HepG2 (cell line): ENCODE measurements at regions not wholly inside any gene's neighbourhood (a gene's known extent, or its start where the extent isn't known, plus 50 kb on each side); places are given as distances from the start of the nearest gene placed in this dataset.

ENCODE experiments used
- ATAC-seq: fragments of 200-7000 bp; cut with Tn5 transposase; 3 replicates; pipeline ENCODE4 v1.9.1; 2020; ENCODE audit warnings: mild to moderate bottlenecking, moderate library complexity
- BruUV-seq: library from RNA; stranded (reverse); fragments of 400-500 nt; replicated peaks from 2 replicates; lab custom pipeline; 2021; lab: Mats Ljungman, UMichigan
- CTCF ChIA-PET: fragments of 300-600 bp; formaldehyde crosslinking; extraction: SDS; loops from one replicate; lab custom pipeline; 2021; ENCODE audit warnings: low total read pairs, inconsistent platforms, low intra/inter-chr PET ratio; lab: Yijun Ruan, JAX
- POLR2A ChIA-PET: fragments of 350-600 bp; sonication (Branson Sonifier 250); formaldehyde crosslinking; loops from one replicate; lab custom pipeline; 2020; ENCODE audit warnings: antibody characterized with exemption, inconsistent platforms; lab: Yijun Ruan, JAX
- DNase-seq: peaks from one replicate; pipeline ENCODE4 v3.0.0-alpha.2; 2015; ENCODE audit warnings: low spot score
- FAIRE-seq: peaks from 3 replicates; lab custom pipeline; 2011; peaks lifted over from hg19 to GRCh38; lab: Jason Lieb, UNC
- H2AFZ ChIP-seq: one replicate; pipeline ENCODE4 v1.6.1; 2011; ENCODE audit warnings: low read length, inconsistent platforms
- H3K27ac ChIP-seq: fragments of 300-600 bp; 3 replicates; pipeline ENCODE4 v1.8.0; 2011; ENCODE audit warnings: mixed run types, mild to moderate bottlenecking, mixed read lengths, low read length, inconsistent platforms; ENCODE audit not compliant: insufficient read depth; ENCODE audit errors: extremely low read length
- H3K27me3 ChIP-seq, 2 experiments: fragments of 200-600 bp in 1 of 2; 2 replicates in 1 of 2; 3 replicates in 1 of 2; pipeline versions ENCODE4 v1.6.0 to v1.8.0; 2011; ENCODE audit warnings: low read length in 2 of 2, mild to moderate bottlenecking in 2 of 2, moderate library complexity in 2 of 2, inconsistent platforms in 1 of 2; ENCODE audit not compliant: insufficient read depth in 2 of 2, control insufficient read depth in 1 of 2
- H3K36me3 ChIP-seq, 2 experiments: fragments of 200-600 bp in 1 of 2; replicated peaks in 1 of 2; 2 replicates in 1 of 2; 3 replicates in 1 of 2; pipeline versions ENCODE4 v1.5.1 to v1.8.0; 2011; ENCODE audit warnings: low read length in 2 of 2, inconsistent platforms in 1 of 2; ENCODE audit not compliant: insufficient read depth in 2 of 2, control insufficient read depth in 1 of 2
- H3K4me1 ChIP-seq: 2 replicates; pipeline ENCODE4 v1.5.1; 2012; ENCODE audit warnings: low read length, inconsistent platforms; ENCODE audit not compliant: insufficient read depth
- H3K4me2 ChIP-seq: 2 replicates; pipeline ENCODE4 v1.6.0; 2011; ENCODE audit warnings: low read depth, low read length, inconsistent platforms
- H3K4me3 ChIP-seq, 3 experiments: fragments of 200-600 bp in 1 of 3; sonication (generic), shearing (Covaris generic) in 1 of 3; replicated peaks in 1 of 3; 2 replicates each; pipeline ENCODE4 v1.5.1; 2011 to 2016; ENCODE audit warnings: low read length in 3 of 3, inconsistent platforms in 2 of 3, low read depth in 2 of 3, mild to moderate bottlenecking in 2 of 3, control low read depth in 1 of 3, mixed read lengths in 1 of 3; ENCODE audit not compliant: insufficient read depth in 1 of 3
- H3K79me2 ChIP-seq: one replicate; pipeline ENCODE4 v1.6.1; 2011; ENCODE audit warnings: low read length, inconsistent platforms; ENCODE audit not compliant: insufficient read depth
- H3K9ac ChIP-seq: 2 replicates; pipeline ENCODE4 v1.6.0; 2011; ENCODE audit warnings: mild to moderate bottlenecking, low read depth, low read length, inconsistent platforms; ENCODE audit not compliant: insufficient read depth
- H3K9me3 ChIP-seq: 2 replicates; pipeline ENCODE4 v1.5.1; 2012; ENCODE audit warnings: mild to moderate bottlenecking, low read length
- H4K20me1 ChIP-seq: 2 replicates; pipeline ENCODE4 v1.6.0; 2011; ENCODE audit warnings: inconsistent platforms, mild to moderate bottlenecking, low read length, moderate library complexity; ENCODE audit not compliant: insufficient read depth
- SKI ChIP-seq: fragments of 450-650 bp; IDR thresholded peaks from one replicate; pipeline ENCODE4 v1.6.1; 2018; ENCODE audit warnings: mild to moderate bottlenecking; ENCODE audit not compliant: partially characterized antibody
- ZNF12 ChIP-seq: sonication (generic); formaldehyde crosslinking; IDR thresholded peaks from 2 replicates; pipeline ENCODE4 v1.5.0; 2020; ENCODE audit warnings: missing genetic modification reagents
- ZNF382 ChIP-seq: sonication (generic); formaldehyde crosslinking; IDR thresholded peaks from 2 replicates; pipeline ENCODE4 v1.5.0; 2020; ENCODE audit warnings: missing genetic modification reagents, mild to moderate bottlenecking, borderline replicate concordance
- WGBS: methylation state at CpG from one replicate; pipeline ENCODE4 v1.1.6; 2017; ENCODE audit warnings: low lambda C conversion rate; 5-methylcytosine and 5-hydroxymethylcytosine counted together
- in situ Hi-C: cut with HindIII; loops from 2 replicates; pipeline ENCODE4 v1.10.0; 2017; ENCODE audit warnings: low pct_unique_long_range_greater_than_20kb; ENCODE audit not compliant: extremely low pct_ligation_motif_present
- intact Hi-C: fragments of 100-400 bp; cut with micrococcal nuclease; formaldehyde crosslinking; loops from one replicate; pipeline ENCODE4 v1.10.0; 2022; ENCODE audit not compliant: unreplicated experiment
- TF ChIP-seq, protein P1 (sequence below): IDR thresholded peaks from 2 replicates; pipeline ENCODE4 v1.6.1; 2012; ENCODE audit warnings: low read depth, low read length, improper control_type of control experiment
- TF ChIP-seq, protein P2 (sequence below): IDR thresholded peaks from 2 replicates; pipeline ENCODE4 v1.6.1; 2016; ENCODE audit warnings: missing biosample characterization, missing genetic modification reagents, low read depth
- TF ChIP-seq, protein P3 (sequence below): sonication (generic); formaldehyde crosslinking; conservative IDR thresholded peaks from 2 replicates; pipeline ENCODE4 v1.8.1; 2023; ENCODE audit warnings: missing genetic modification reagents

DNA sequence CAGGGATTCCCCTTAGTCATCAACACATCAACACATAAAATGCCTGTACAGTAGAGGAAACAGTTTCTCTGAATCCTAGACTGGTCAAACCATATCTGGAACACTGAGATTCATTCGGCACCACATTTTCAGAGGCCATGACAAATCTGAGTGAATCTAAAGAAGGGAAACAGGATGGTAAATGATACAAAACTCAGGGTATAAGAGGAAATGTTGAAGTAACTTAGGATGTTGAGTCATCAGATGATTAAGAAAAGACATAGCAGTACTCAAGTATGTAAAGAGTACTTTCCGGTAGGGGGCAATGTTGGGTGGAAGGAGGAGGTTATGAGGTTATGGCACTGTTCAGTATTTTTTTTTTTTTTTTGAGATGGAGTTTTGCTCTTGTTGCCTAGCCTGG, 358.5 kb upstream of the PMFBP1 start (continued):
- TF ChIP-seq, protein P1, sequence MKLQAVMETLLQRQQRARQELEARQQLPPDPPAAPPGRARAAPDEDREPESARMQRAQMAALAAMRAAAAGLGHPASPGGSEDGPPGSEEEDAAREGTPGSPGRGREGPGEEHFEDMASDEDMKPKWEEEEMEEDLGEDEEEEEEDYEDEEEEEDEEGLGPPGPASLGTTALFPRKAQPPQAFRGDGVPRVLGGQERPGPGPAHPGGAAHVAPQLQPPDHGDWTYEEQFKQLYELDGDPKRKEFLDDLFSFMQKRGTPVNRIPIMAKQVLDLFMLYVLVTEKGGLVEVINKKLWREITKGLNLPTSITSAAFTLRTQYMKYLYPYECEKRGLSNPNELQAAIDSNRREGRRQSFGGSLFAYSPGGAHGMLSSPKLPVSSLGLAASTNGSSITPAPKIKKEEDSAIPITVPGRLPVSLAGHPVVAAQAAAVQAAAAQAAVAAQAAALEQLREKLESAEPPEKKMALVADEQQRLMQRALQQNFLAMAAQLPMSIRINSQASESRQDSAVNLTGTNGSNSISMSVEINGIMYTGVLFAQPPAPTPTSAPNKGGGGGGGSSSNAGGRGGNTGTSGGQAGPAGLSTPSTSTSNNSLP = no peak
- TF ChIP-seq, protein P2, sequence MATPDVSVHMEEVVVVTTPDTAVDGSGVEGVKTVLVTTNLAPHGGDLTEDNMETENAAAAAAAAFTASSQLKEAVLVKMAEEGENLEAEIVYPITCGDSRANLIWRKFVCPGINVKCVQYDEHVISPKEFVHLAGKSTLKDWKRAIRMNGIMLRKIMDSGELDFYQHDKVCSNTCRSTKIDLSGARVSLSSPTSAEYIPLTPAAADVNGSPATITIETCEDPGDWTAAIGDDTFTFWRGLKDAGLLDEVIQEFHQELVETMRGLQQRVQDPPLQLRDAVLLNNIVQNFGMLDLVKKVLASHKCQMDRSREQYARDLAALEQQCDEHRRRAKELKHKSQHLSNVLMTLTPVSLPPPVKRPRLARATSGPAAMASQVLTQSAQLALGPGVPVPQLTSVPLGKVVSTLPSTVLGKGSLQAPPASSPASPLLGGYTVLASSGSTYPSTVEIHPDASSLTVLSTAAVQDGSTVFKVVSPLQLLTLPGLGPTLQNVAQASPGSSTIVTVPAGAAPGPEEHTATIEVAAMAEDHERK (CRISPR knock-in tag) = no peak
- TF ChIP-seq SKI (no peak), ZNF382 (no peak)

DNA sequence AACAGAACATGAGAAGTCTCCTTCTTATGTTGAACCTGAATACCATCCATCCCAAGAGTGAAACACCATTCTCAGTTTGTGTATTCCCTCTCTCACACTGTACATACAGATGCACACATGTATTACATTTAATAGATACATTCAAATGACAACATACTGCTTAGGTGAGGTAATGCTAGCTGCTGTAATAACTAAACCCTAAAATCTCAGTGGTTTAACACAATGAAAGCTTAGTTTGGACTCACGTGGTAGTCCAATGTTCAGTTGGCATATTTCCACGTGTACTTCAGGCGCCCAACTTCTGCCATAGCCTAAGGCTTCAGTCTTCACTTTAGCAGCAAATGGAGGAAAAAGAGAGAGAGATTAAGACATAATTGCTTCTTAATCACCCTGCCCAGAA, 351.1 kb upstream of the PMFBP1 start:
- Histone ChIP-seq H3K27ac (no peak overlapping the region), H3K4me2 (no peak overlapping the region), H3K36me3 (peaks cover 3 to 16% of the 10 kb centered on the region in 2 experiments; a peak in 3 of 5 replicates), H4K20me1 (no peaks in the 10 kb centered on the region), H3K9me3 (peaks cover 19% of the 10 kb centered on the region), H3K9ac (no peak overlapping the region), H2AFZ (no peak overlapping the region), H3K27me3 (no peaks in the 10 kb centered on the region; a peak in 1 of 5 replicates), H3K79me2 (no peaks in the 10 kb centered on the region), H3K4me1 (no peaks in the 10 kb centered on the region), H3K4me3 (no peak overlapping the region)
- no peak for FAIRE-seq
- intact Hi-C loops (no loop called here), in situ Hi-C loops (loop anchor here (25.0 kb wide), 2 partner anchors 314 to 664 kb away; no protein-coding TSS in a partner anchor)
- ChIA-PET POLR2A (no interaction called here), CTCF (no interaction called here)
- WGBS = 87% methylated on average over 3 of the region's 3 CpGs
- no peak for DNase-seq
- no TSS peak for BruUV-seq
- TF ChIP-seq, protein P3, sequence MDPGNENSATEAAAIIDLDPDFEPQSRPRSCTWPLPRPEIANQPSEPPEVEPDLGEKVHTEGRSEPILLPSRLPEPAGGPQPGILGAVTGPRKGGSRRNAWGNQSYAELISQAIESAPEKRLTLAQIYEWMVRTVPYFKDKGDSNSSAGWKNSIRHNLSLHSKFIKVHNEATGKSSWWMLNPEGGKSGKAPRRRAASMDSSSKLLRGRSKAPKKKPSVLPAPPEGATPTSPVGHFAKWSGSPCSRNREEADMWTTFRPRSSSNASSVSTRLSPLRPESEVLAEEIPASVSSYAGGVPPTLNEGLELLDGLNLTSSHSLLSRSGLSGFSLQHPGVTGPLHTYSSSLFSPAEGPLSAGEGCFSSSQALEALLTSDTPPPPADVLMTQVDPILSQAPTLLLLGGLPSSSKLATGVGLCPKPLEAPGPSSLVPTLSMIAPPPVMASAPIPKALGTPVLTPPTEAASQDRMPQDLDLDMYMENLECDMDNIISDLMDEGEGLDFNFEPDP = no peak
- TF ChIP-seq ZNF12 = peak; percentile 94
- no peak for ATAC-seq
